ENCODE measurements at regions not wholly inside any gene's neighbourhood (a gene's known extent, or its start where the extent isn't known, plus 50 kb on each side); places are given as distances from the start of the nearest gene placed in this dataset.

DNA sequence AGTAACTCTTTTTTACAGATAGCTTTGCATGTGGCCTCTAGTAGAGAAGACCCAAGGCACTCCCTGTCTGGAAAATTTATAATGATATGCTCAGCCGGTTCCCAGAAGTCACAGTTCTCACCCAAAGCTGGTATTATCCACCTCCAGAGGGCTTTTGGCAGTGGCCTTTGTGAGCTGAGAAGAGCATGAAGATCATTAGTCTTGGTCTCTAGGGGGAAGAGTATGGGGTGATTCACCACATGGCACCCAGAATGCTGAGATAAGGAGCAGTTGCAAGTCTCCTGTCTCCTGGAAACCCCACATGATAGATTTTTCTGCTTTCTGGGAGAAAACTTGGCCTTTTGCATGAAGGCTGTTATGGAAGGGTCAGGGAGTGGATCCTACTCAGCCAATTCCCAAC is 75.4 kb upstream of the PRPS1 start:
- Histone ChIP-seq H3K4me1 (ENCODE audit: insufficient read depth, low read length, poor library complexity, severe bottlenecking) (no peaks in the 10 kb centered on the region), H3K27ac (ENCODE audit: low read depth, low read length, poor library complexity, severe bottlenecking) (no peak overlapping the region), H3K9me2 (ENCODE audit: insufficient read depth, low read length) (no peaks in the 10 kb centered on the region), H4K20me1 (ENCODE audit: insufficient read depth, low read length) (no peaks in the 10 kb centered on the region), H3K4me3 (ENCODE audit: low read depth, low read length, poor library complexity, severe bottlenecking) (no peak overlapping the region), H3K36me3 (ENCODE audit: insufficient read depth, low read length) (peaks cover 37% of the 10 kb centered on the region), H3K79me2 (ENCODE audit: insufficient read depth, low read depth, low read length) (no peaks in the 10 kb centered on the region), H2AFZ (ENCODE audit: low read length) (no peak overlapping the region), H3K4me2 (ENCODE audit: low read length) (no peak overlapping the region), H3K9me3 (ENCODE audit: low read length) (no peaks in the 10 kb centered on the region)
- no peak for DNase-seq (ENCODE audit: low spot score)
- TF ChIP-seq, protein P1, sequence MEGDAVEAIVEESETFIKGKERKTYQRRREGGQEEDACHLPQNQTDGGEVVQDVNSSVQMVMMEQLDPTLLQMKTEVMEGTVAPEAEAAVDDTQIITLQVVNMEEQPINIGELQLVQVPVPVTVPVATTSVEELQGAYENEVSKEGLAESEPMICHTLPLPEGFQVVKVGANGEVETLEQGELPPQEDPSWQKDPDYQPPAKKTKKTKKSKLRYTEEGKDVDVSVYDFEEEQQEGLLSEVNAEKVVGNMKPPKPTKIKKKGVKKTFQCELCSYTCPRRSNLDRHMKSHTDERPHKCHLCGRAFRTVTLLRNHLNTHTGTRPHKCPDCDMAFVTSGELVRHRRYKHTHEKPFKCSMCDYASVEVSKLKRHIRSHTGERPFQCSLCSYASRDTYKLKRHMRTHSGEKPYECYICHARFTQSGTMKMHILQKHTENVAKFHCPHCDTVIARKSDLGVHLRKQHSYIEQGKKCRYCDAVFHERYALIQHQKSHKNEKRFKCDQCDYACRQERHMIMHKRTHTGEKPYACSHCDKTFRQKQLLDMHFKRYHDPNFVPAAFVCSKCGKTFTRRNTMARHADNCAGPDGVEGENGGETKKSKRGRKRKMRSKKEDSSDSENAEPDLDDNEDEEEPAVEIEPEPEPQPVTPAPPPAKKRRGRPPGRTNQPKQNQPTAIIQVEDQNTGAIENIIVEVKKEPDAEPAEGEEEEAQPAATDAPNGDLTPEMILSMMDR (conservative IDR thresholded peaks at IDR 0.05; ENCODE audit: low read length) = no peak
- TF ChIP-seq EZH2phosphoT487 (IDR thresholded peaks at IDR 0.05; ENCODE audit: borderline replicate concordance, low read depth, low read length) = no peak
- CTCF ChIA-PET (ENCODE audit: unreplicated experiment) = no interaction called here
- intact Hi-C loops (cut with micrococcal nuclease; ENCODE audit: unreplicated experiment) = no loop called here
- BruUV-seq (replicated peaks) = no TSS peak
- POLR2A ChIA-PET = no interaction called here

DNA sequence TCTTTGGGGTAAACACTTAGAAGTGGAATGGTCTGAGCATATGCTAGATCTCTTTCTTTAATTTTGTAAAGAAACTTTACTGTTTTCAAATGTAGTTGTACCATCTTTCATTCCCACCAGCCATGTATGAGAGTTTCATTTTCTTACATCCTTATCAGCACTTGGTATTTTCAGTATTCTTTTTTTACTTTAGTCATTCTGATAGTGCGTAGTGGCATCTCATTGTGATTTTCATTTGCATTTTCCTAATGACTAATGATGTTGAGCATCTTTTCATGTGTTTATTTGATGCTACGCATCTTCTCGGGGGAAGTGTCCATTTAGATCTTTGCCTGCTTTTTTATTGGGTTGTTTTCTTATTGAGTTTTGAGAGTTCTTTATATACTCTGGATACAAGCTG is 71.3 kb upstream of the PRPS1 start:
- H3K9me3 ChIP-seq (ENCODE audit: low read length) = no peaks in the 10 kb centered on the region
- no peaks in the 10 kb centered on the region for H3K4me1 ChIP-seq (ENCODE audit: insufficient read depth, low read length, poor library complexity, severe bottlenecking)
- CTCF ChIA-PET (ENCODE audit: unreplicated experiment) = no interaction called here
- no TSS peak for BruUV-seq (replicated peaks)
- H3K9me2 ChIP-seq (ENCODE audit: insufficient read depth, low read length) = no peaks in the 10 kb centered on the region
- no peak for DNase-seq (ENCODE audit: low spot score)
- POLR2A ChIA-PET = interaction anchor here (0.7 kb wide), 1 partner anchor 32 kb away, joined by 3 read pairs; no protein-coding TSS in a partner anchor
- intact Hi-C loops (cut with micrococcal nuclease; ENCODE audit: unreplicated experiment) = no loop called here
- H3K4me2 ChIP-seq (ENCODE audit: low read length) = no peak overlapping the region
- no peak overlapping the region for H3K27ac ChIP-seq (ENCODE audit: low read depth, low read length, poor library complexity, severe bottlenecking)
- no peak overlapping the region for H3K4me3 ChIP-seq (ENCODE audit: low read depth, low read length, poor library complexity, severe bottlenecking)
- no peaks in the 10 kb centered on the region for H3K79me2 ChIP-seq (ENCODE audit: insufficient read depth, low read depth, low read length)
- TF ChIP-seq, protein P1 (conservative IDR thresholded peaks at IDR 0.05; ENCODE audit: low read length) = no peak
- no peak for TF ChIP-seq EZH2phosphoT487 (IDR thresholded peaks at IDR 0.05; ENCODE audit: borderline replicate concordance, low read depth, low read length)
- no peaks in the 10 kb centered on the region for H4K20me1 ChIP-seq (ENCODE audit: insufficient read depth, low read length)
- no peak overlapping the region for H2AFZ ChIP-seq (ENCODE audit: low read length)
- H3K36me3 ChIP-seq (ENCODE audit: insufficient read depth, low read length) = peaks cover 42% of the 10 kb centered on the region

DNA sequence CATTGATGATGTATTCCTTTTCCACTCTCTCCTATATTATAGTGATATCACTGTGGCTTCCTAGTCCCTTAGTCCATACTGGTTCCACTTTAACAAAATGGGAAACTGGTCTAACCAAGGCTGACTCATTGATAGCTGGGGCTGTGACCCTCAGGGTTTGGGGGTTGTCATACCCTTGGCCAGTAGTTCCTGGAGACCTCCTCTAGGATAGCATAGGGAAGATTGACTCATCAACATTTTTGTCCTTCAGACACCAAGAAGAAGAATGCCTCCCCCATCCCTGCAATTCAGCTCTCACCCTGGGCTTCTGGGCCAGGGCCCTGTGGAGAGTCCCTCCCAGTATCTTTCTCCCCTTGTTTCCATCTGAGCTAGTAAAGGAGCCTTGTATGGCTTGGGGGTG is 68.8 kb upstream of the PRPS1 start:
- H3K27ac ChIP-seq (ENCODE audit: low read depth, low read length, poor library complexity, severe bottlenecking) = no peak overlapping the region
- POLR2A ChIA-PET = no interaction called here
- CTCF ChIA-PET (ENCODE audit: unreplicated experiment) = no interaction called here
- H3K4me2 ChIP-seq (ENCODE audit: low read length) = no peak overlapping the region
- TF ChIP-seq, protein P1 (conservative IDR thresholded peaks at IDR 0.05; ENCODE audit: low read length) = no peak
- TF ChIP-seq EZH2phosphoT487 (IDR thresholded peaks at IDR 0.05; ENCODE audit: borderline replicate concordance, low read depth, low read length) = no peak
- no peaks in the 10 kb centered on the region for H3K4me1 ChIP-seq (ENCODE audit: insufficient read depth, low read length, poor library complexity, severe bottlenecking)
- no peaks in the 10 kb centered on the region for H3K79me2 ChIP-seq (ENCODE audit: insufficient read depth, low read depth, low read length)
- no peak for DNase-seq (ENCODE audit: low spot score)
- no peaks in the 10 kb centered on the region for H4K20me1 ChIP-seq (ENCODE audit: insufficient read depth, low read length)
- H3K36me3 ChIP-seq (ENCODE audit: insufficient read depth, low read length) = peaks cover 28% of the 10 kb centered on the region
- no peaks in the 10 kb centered on the region for H3K9me2 ChIP-seq (ENCODE audit: insufficient read depth, low read length)
- H2AFZ ChIP-seq (ENCODE audit: low read length) = no peak overlapping the region
- H3K9me3 ChIP-seq (ENCODE audit: low read length) = no peaks in the 10 kb centered on the region
- intact Hi-C loops (cut with micrococcal nuclease; ENCODE audit: unreplicated experiment) = no loop called here
- BruUV-seq (replicated peaks) = no TSS peak
- H3K4me3 ChIP-seq (ENCODE audit: low read depth, low read length, poor library complexity, severe bottlenecking) = no peak overlapping the region
